Astrocyte of the cerebellum (primary cell): ENCODE measurements at regions not wholly inside any gene's neighbourhood (a gene's known extent, or its start where the extent isn't known, plus 50 kb on each side); places are given as distances from the start of the nearest gene placed in this dataset.
"Not testable (repeated sequence)": the region's sequence is repeated elsewhere in the genome, so short reads cannot be mapped to it uniquely, and the experiment has no call there.

Experiments
- DNase-seq: peaks from one replicate; pipeline ENCODE4 v3.0.0-alpha.2; 2011; ENCODE audit warnings: low read depth
- H3K4me3 ChIP-seq: 2 replicates; pipeline ENCODE4 v1.5.1; 2011; ENCODE audit warnings: mild to moderate bottlenecking, low read depth, low read length, moderate library complexity
- in situ Hi-C: cut with HindIII; loops from 2 replicates; pipeline ENCODE4 v1.10.0; 2017; ENCODE audit warnings: low sequenced_read_pairs
- TF ChIP-seq, protein P1 (sequence below): IDR thresholded peaks from 2 replicates; pipeline ENCODE4 v1.5.1; 2012; ENCODE audit warnings: low read length, low read depth, moderate library complexity, mild to moderate bottlenecking; ENCODE audit errors: missing control alignments

DNA sequence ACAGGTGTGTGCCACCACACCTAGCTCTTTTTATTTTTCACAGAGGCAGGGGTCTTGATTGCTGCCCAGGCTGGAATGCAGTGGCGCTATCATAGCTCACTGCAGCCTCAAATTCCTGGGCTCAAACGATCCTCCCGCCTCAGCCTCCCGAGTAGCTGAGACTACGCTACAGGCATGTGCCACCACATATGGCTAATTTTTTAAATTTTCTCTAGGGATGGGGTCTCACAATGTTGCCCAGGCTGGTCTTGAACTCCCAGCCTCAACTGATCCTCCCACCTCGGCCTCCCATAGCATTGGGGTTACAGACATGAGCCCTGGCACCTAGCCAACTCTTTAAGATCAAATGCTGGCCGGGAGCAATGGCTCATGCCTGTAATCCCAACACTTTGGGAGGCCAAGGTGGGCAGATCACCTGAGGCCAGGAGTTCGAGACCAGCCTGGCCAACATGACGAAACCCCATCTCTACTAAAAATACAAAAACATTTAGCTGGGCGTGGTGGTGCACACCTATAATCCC lies 50.6 kb upstream of the MYL10 start:
- DNase-seq, H3K4me3 ChIP-seq, in situ Hi-C loops: not testable (repeated sequence)

DNA sequence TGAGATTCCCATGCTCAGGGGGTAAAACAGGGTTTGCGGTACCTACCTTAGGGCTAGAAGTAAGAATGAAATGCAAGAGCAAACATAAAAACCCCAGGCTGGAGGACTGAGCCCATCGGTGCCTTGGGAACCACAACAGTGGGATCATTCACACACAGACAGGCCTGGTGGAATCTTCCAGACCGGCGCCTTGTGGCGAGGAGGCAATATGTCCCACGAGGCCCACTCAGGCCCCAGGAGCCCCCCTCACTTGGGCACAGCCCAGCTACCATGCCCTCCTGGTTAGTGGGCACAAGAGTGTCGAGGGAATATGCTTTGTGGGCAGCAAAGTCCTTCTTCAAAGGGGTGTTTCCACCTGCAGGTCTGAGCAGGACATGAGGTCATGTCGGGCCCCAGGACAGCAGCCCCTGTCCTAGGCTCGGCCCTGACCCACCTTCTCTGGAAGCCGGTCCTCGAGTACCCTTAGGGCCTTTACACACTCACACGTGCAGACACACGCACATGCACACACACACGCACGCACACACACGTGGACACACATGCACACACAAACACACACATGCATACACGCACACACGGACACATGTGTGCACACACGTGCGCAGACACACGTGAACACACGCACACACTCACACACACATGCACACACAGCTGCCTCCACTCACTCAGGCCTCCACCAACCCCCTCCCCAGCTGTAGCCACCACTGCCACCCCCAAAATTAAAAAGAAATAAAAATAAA lies 51.5 kb upstream of the MYL10 start:
- TF ChIP-seq, protein P1, sequence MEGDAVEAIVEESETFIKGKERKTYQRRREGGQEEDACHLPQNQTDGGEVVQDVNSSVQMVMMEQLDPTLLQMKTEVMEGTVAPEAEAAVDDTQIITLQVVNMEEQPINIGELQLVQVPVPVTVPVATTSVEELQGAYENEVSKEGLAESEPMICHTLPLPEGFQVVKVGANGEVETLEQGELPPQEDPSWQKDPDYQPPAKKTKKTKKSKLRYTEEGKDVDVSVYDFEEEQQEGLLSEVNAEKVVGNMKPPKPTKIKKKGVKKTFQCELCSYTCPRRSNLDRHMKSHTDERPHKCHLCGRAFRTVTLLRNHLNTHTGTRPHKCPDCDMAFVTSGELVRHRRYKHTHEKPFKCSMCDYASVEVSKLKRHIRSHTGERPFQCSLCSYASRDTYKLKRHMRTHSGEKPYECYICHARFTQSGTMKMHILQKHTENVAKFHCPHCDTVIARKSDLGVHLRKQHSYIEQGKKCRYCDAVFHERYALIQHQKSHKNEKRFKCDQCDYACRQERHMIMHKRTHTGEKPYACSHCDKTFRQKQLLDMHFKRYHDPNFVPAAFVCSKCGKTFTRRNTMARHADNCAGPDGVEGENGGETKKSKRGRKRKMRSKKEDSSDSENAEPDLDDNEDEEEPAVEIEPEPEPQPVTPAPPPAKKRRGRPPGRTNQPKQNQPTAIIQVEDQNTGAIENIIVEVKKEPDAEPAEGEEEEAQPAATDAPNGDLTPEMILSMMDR: no peak
- in situ Hi-C loops: no loop called here
- no peak overlapping the region for H3K4me3 ChIP-seq
- DNase-seq: no peak

DNA sequence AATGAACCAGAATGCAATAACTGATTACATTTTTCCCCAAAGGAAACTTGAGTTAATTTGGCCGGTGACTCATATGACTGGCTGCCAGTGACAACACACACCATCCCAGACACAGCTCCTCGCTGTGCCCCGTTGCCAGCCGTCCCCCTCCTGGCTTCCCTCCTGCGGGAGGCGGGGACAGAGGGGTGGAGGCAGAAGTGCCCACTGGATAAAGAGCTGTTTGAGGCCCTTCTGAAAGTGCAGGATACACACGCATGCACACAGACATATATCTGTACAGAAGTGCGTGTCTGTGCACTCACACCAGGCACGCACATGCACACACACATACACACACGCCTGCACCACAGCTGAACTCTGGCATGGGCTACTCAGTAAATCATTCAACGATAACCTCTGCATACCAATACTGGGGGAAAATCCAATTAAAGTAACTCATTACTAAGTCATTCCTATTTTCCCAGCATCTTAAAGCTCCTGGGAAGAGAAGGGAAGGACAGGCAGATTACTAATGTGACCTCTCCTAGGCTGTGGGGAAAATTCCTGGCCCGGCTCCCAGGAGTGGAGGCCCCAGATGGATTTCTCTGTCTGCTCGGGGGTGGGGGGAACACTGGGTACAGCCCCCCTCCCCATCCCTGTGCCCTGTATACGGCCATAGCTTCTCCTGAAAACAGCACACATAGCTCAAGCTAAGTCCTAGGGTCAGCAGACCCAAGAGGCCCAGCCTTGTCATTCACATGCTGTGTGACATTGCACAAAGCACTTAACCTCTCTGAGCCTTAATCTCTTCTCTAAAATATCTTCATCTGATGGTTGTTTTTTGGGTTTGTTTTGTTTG lies 52.3 kb upstream of the MYL10 start:
- in situ Hi-C loops: no loop called here
- DNase-seq: peak; percentile 62

GRCh38 chr7:101684983-101685330 lies 55.9 kb upstream of the MYL10 start:
- TF ChIP-seq, protein P1: no peak
- no peak overlapping the region for H3K4me3 ChIP-seq
- no peak for DNase-seq
- in situ Hi-C loops: no loop called here

More for the DNA sequence above, 52.3 kb upstream of the MYL10 start:
- TF ChIP-seq, protein P1: no peak
- no peak overlapping the region for H3K4me3 ChIP-seq

DNA sequence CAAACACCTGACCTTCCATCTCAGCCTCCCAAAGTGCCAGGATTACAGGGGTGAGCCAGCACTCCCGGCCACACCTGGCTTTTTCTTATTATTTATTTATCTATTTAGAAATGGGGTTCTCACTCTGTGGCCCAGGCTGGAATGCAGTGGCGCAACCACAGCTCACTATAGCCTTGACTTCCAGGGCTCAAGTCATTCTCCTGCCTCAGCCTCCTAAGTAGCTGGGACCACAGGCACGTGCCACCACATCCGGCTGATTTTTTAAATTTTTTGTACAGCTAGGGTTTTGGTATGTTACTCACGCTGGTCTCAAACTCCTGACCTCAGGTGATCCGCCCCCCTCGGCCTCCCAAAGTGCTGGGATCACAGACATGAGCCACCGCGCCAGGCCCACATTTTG lies 56.9 kb upstream of the MYL10 start:
- in situ Hi-C loops: no loop called here
- TF ChIP-seq, protein P1: no peak
- DNase-seq: no peak
- H3K4me3 ChIP-seq: no peak overlapping the region

- TF ChIP-seq, protein P1: no peak
- in situ Hi-C loops: no loop called here
- DNase-seq: no peak
- no peak overlapping the region for H3K4me3 ChIP-seq
These were observed 58.0 kb upstream of the MYL10 start for GRCh38 chr7:101687081-101687480.

GRCh38 chr7:101687791-101688182 lies 58.7 kb upstream of the MYL10 start:
- TF ChIP-seq, protein P1: no peak
- in situ Hi-C loops: no loop called here
- DNase-seq: no peak
- H3K4me3 ChIP-seq: no peak overlapping the region
